ENCODE measurements at regions not wholly inside any gene's neighbourhood (a gene's known extent, or its start where the extent isn't known, plus 50 kb on each side); places are given as distances from the start of the nearest gene placed in this dataset.

GRCh38 chr2:236637686-236638569 is 68.3 kb downstream of the ACKR3 start:
- no peak for DNase-seq (ENCODE audit: low spot score)
- in situ Hi-C loops (cut with MboI; ENCODE audit: low sequenced_read_pairs, unreplicated experiment) = no loop called here
- TF ChIP-seq CTCF (IDR thresholded peaks at IDR 0.05; ENCODE audit: borderline replicate concordance, control extremely low read depth, extremely low read depth, insufficient read depth, missing control alignments) = no peak

- DNase-seq (ENCODE audit: low spot score) = no peak
- in situ Hi-C loops (cut with MboI; ENCODE audit: low sequenced_read_pairs, unreplicated experiment) = no loop called here
- no peak for TF ChIP-seq CTCF (IDR thresholded peaks at IDR 0.05; ENCODE audit: borderline replicate concordance, control extremely low read depth, extremely low read depth, insufficient read depth, missing control alignments)
These were observed 69.1 kb downstream of the ACKR3 start for GRCh38 chr2:236638707-236639106.

DNA sequence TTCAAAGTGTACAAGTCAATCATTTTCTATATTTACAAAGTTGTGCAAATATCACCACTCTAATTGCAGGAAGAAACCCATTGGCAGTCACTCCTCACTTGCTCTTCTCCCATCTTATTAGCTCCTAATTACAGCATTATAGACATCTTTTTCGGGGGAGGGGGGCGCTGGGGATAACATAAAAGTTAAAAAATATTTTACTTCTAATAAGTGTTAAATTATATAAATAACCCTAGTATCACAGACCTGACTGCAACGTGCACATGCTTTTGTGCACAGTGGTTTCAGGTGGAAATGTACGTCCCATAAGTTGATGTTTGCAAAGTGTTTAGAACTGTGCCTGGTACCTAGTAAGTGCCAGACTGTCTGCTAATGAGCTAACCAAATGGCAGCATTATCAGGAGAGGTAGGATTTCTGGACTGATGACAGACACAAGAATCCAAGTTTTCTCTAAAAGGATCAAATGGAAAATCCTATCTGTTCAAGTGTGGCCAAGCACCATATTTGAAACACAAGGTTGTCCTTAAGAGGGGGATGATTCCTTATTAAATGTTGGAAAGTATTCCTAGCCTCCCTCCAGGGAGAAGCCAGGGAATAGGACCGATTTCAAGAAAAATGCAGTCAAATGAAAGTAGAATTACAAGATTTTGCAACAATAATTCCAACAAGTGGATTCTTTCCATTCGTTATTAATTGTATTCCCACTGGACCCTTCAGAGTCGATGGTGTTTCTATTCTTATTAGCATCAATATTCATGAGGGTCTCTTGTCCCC is 70.0 kb downstream of the ACKR3 start:
- in situ Hi-C loops (cut with MboI; ENCODE audit: low sequenced_read_pairs, unreplicated experiment) = no loop called here
- no peak for DNase-seq (ENCODE audit: low spot score)
- no peak for TF ChIP-seq CTCF (IDR thresholded peaks at IDR 0.05; ENCODE audit: borderline replicate concordance, control extremely low read depth, extremely low read depth, insufficient read depth, missing control alignments)

DNA sequence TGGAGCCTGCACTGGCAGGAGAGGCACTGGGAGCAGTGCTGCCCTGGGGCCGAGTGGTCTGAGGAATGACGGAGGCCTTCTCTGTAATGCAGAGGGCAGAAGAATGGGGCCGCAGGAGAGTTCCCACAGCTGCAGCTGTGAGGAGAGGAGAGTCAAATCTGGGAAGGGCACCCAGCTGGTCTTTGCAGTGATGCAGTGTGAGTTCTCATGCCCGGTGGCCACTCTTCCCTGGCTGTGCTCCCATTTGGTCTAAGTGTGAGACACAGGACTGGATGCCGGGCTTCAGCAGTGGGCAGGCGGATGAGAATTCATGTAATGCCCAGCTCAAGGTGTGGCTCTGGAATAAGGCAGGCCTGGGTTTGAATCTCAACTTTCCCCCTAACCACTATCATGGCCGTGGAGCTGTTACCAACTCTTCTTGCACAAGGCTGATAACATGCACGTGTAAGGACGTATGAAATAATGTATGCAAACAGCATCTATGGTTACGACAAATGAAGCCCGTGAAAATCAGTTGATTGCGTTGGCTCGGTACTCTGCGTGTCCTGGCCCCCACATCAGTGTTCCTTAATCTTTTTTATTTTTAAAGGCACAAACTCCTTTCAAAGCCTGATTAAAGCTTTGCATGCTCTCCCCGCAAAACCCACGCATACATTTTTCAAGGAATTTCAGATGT is 71.6 kb downstream of the ACKR3 start:
- no peak for TF ChIP-seq CTCF (IDR thresholded peaks at IDR 0.05; ENCODE audit: borderline replicate concordance, control extremely low read depth, extremely low read depth, insufficient read depth, missing control alignments)
- in situ Hi-C loops (cut with MboI; ENCODE audit: low sequenced_read_pairs, unreplicated experiment) = no loop called here
- no peak for DNase-seq (ENCODE audit: low spot score)

GRCh38 chr2:236642125-236642524 is 72.5 kb downstream of the ACKR3 start:
- TF ChIP-seq CTCF (IDR thresholded peaks at IDR 0.05; ENCODE audit: borderline replicate concordance, control extremely low read depth, extremely low read depth, insufficient read depth, missing control alignments) = no peak
- in situ Hi-C loops (cut with MboI; ENCODE audit: low sequenced_read_pairs, unreplicated experiment) = no loop called here
- no peak for DNase-seq (ENCODE audit: low spot score)

GRCh38 chr2:236642584-236643291 is 73.1 kb downstream of the ACKR3 start:
- in situ Hi-C loops (cut with MboI; ENCODE audit: low sequenced_read_pairs, unreplicated experiment) = no loop called here
- TF ChIP-seq CTCF (IDR thresholded peaks at IDR 0.05; ENCODE audit: borderline replicate concordance, control extremely low read depth, extremely low read depth, insufficient read depth, missing control alignments) = no peak
- DNase-seq (ENCODE audit: low spot score) = no peak

Measured in GM13976 (cell line).